ENCODE measurements at regions not wholly inside any gene's neighbourhood (a gene's known extent, or its start where the extent isn't known, plus 50 kb on each side); places are given as distances from the start of the nearest gene placed in this dataset.

- TF ChIP-seq POLR2A (IDR thresholded peaks at IDR 0.05; ENCODE audit: low read length): no peak
- no peak for TF ChIP-seq GATA1 (IDR thresholded peaks at IDR 0.05; ENCODE audit: low read depth, low read length)
These were observed 313.5 kb downstream of the KCNC2 start for GRCh38 chr12:74896186-74896585.

Measured in erythroblast (primary cell).